Common myeloid progenitor, CD34-positive (primary cell): ENCODE measurements at regions not wholly inside any gene's neighbourhood (a gene's known extent, or its start where the extent isn't known, plus 50 kb on each side); places are given as distances from the start of the nearest gene placed in this dataset.

ENCODE experiments used
- CTCF ChIA-PET: fragments of 350-600 bp; sonication (Branson Sonifier 250); formaldehyde crosslinking; loops from one replicate; lab custom pipeline; 2021; ENCODE audit warnings: antibody characterized with exemption; lab: Charles Lee
- POLR2A ChIA-PET: fragments of 350-600 bp; sonication (Branson Sonifier 250); formaldehyde crosslinking; loops from one replicate; lab custom pipeline; 2021; ENCODE audit warnings: antibody characterized with exemption; lab: Charles Lee
- DNase-seq, 3 donors: peaks; one replicate each; pipeline versions ENCODE4 v3.0.0 to v3.0.0-alpha.2; 2013
- H3K27ac ChIP-seq, 2 experiments: 1 replicate in 1 of 2; 2 replicates in 1 of 2; pipeline ENCODE4 v1.7.0; 2013; ENCODE audit warnings: inconsistent platforms in 2 of 2, low read length in 2 of 2, mild to moderate bottlenecking in 2 of 2, low read depth in 1 of 2, moderate library complexity in 1 of 2; ENCODE audit not compliant: severe bottlenecking in 2 of 2, insufficient read depth in 1 of 2, poor library complexity in 1 of 2
- H3K27me3 ChIP-seq, 5 experiments: replicated peaks in 2 of 5; 1 replicate in 3 of 5; 2 replicates in 2 of 5; pipeline versions ENCODE4 v1.6.1 to v1.7.0; 2013; ENCODE audit warnings: low read length in 4 of 5, mild to moderate bottlenecking in 2 of 5, moderate library complexity in 2 of 5, inconsistent platforms in 1 of 5; ENCODE audit not compliant: insufficient read depth in 5 of 5, control insufficient read depth in 4 of 5
- H3K36me3 ChIP-seq, 4 experiments: 1 replicate in 2 of 4; 2 replicates in 2 of 4; pipeline versions ENCODE4 v1.6.1 to v1.7.0; 2013; ENCODE audit warnings: low read length in 3 of 4, control low read depth in 1 of 4, mild to moderate bottlenecking in 1 of 4; ENCODE audit not compliant: control insufficient read depth in 4 of 4, insufficient read depth in 4 of 4
- H3K4me1 ChIP-seq, 4 experiments: 1 replicate in 3 of 4; 2 replicates in 1 of 4; pipeline versions ENCODE4 v1.6.1 to v1.7.1; 2013; ENCODE audit warnings: low read length in 3 of 4, mild to moderate bottlenecking in 3 of 4, control low read depth in 1 of 4, inconsistent platforms in 1 of 4, moderate library complexity in 1 of 4; ENCODE audit not compliant: control insufficient read depth in 4 of 4, insufficient read depth in 4 of 4; ENCODE audit errors: control extremely low read depth in 1 of 4
- H3K4me3 ChIP-seq, 7 experiments: 1 replicate in 4 of 7; 2 replicates in 3 of 7; pipeline versions ENCODE4 v1.5.1 to v1.7.0; 2013; ENCODE audit warnings: mild to moderate bottlenecking in 7 of 7, low read length in 6 of 7, moderate library complexity in 6 of 7, inconsistent platforms in 2 of 7, low read depth in 2 of 7, control low read depth in 1 of 7; ENCODE audit not compliant: insufficient read depth in 4 of 7, control insufficient read depth in 1 of 7; ENCODE audit errors: extremely low read depth in 1 of 7
- H3K9me3 ChIP-seq, 5 experiments: 1 replicate in 4 of 5; 2 replicates in 1 of 5; pipeline versions ENCODE4 v1.6.1 to v1.7.1; 2013; ENCODE audit warnings: low read length in 4 of 5, mild to moderate bottlenecking in 2 of 5, inconsistent platforms in 1 of 5, low read depth in 1 of 5, moderate library complexity in 1 of 5; ENCODE audit not compliant: control insufficient read depth in 4 of 5, insufficient read depth in 2 of 5; ENCODE audit errors: control extremely low read depth in 1 of 5
- WGBS: methylation state at CpG from one replicate; pipeline ENCODE4 v1.1.5; 2013; ENCODE audit not compliant: insufficient coverage; 5-methylcytosine and 5-hydroxymethylcytosine counted together

- no peak for DNase-seq
- 100% methylated on average over 2 of the region's 3 CpGs for WGBS
- peaks cover 0 to 5% (median under 1%) of the 10 kb centered on the region in 4 experiments for H3K4me1 ChIP-seq
- no peaks in the 10 kb centered on the region for H3K9me3 ChIP-seq
- ChIA-PET CTCF (interaction anchor here (1.7 kb wide), 1 partner anchor 10 kb away, joined by 4 read pairs; no protein-coding TSS in a partner anchor), POLR2A (no interaction called here)
- no peak overlapping the region for H3K27ac ChIP-seq
- H3K4me3 ChIP-seq, result no peak overlapping the region
- H3K36me3 ChIP-seq, result no peaks in the 10 kb centered on the region
- H3K27me3 ChIP-seq, result no peaks in the 10 kb centered on the region
Measured at GRCh38 chr7:33745934-33746333, 159.4 kb upstream of the BMPER start.

GRCh38 chr7:33748793-33749192 is 156.5 kb upstream of the BMPER start:
- Histone ChIP-seq H3K4me1 (peaks cover 0 to 5% (median under 1%) of the 10 kb centered on the region in 4 experiments), H3K27me3 (no peaks in the 10 kb centered on the region), H3K4me3 (no peak overlapping the region), H3K9me3 (no peaks in the 10 kb centered on the region), H3K36me3 (no peaks in the 10 kb centered on the region), H3K27ac (no peak overlapping the region)
- DNase-seq, result no peak
- no CpG with 5 or more reads among the region's 7 CpGs for WGBS
- ChIA-PET CTCF (no interaction called here), POLR2A (no interaction called here)

GRCh38 chr7:33750177-33750576 is 155.2 kb upstream of the BMPER start:
- CTCF ChIA-PET, result interaction anchor here (0.9 to 1.3 kb wide), 4 partner anchors 11 to 145 kb away, joined by 3 to 4 read pairs (median 4); no protein-coding TSS in a partner anchor
- Histone ChIP-seq H3K27me3 (no peaks in the 10 kb centered on the region), H3K36me3 (no peaks in the 10 kb centered on the region), H3K9me3 (no peaks in the 10 kb centered on the region), H3K4me1 (peaks cover 0 to 5% (median under 1%) of the 10 kb centered on the region in 4 experiments), H3K27ac (no peak overlapping the region), H3K4me3 (no peak overlapping the region)
- DNase-seq, result peak in 2 of 3 donors; percentile 8 to 30
- 67% methylated on average over 1 of the region's 1 CpG for WGBS
- POLR2A ChIA-PET, result no interaction called here

GRCh38 chr7:33751443-33751842 is 153.9 kb upstream of the BMPER start:
- H3K27me3 ChIP-seq, result no peaks in the 10 kb centered on the region
- no peaks in the 10 kb centered on the region for H3K36me3 ChIP-seq
- POLR2A ChIA-PET, result no interaction called here
- WGBS, result 100% methylated on average over 1 of the region's 1 CpG
- CTCF ChIA-PET, result interaction anchor here (0.6 kb wide), 1 partner anchor 122 kb away, joined by 3 read pairs; no protein-coding TSS in a partner anchor
- H3K27ac ChIP-seq, result no peak overlapping the region
- DNase-seq, result no peak
- H3K4me1 ChIP-seq, result peaks cover 0 to 5% (median under 1%) of the 10 kb centered on the region in 4 experiments
- H3K4me3 ChIP-seq, result no peak overlapping the region
- H3K9me3 ChIP-seq, result no peaks in the 10 kb centered on the region

- no peaks in the 10 kb centered on the region for H3K9me3 ChIP-seq
- WGBS, result 90% methylated on average over 2 of the region's 6 CpGs
Measured at GRCh38 chr7:33753881-33754525, 151.3 kb upstream of the BMPER start.

GRCh38 chr7:33754933-33755928 is 150.1 kb upstream of the BMPER start:
- no peaks in the 10 kb centered on the region for H3K27me3 ChIP-seq
- no peak overlapping the region for H3K27ac ChIP-seq
- ChIA-PET POLR2A (no interaction called here), CTCF (interaction anchor here (1.1 to 7.1 kb wide), 9 partner anchors 52 to 512 kb away, joined by 3 to 61 read pairs (median 5); no protein-coding TSS in a partner anchor)
- no peak for DNase-seq
- H3K9me3 ChIP-seq, result no peaks in the 10 kb centered on the region
- peaks cover 0 to 4% (median 0%) of the 10 kb centered on the region in 4 experiments for H3K4me1 ChIP-seq
- WGBS, result 96% methylated on average over 6 of the region's 15 CpGs
- H3K4me3 ChIP-seq, result no peak overlapping the region
- no peaks in the 10 kb centered on the region for H3K36me3 ChIP-seq

More at GRCh38 chr7:33753881-33754525, 151.3 kb upstream of the BMPER start:
- Histone ChIP-seq H3K36me3 (no peaks in the 10 kb centered on the region), H3K27ac (no peak overlapping the region), H3K4me3 (no peak overlapping the region), H3K4me1 (peaks cover 0 to 5% (median under 1%) of the 10 kb centered on the region in 4 experiments), H3K27me3 (no peaks in the 10 kb centered on the region)
- POLR2A ChIA-PET, result no interaction called here
- CTCF ChIA-PET, result no interaction called here
- no peak for DNase-seq
